HG02840 (cell line): ENCODE measurements at regions not wholly inside any gene's neighbourhood (a gene's known extent, or its start where the extent isn't known, plus 50 kb on each side); places are given as distances from the start of the nearest gene placed in this dataset.

Source experiments
- ATAC-seq: cut with Tn5 transposase; IDR thresholded peaks from one replicate; pipeline ENCODE4 v1.9.1; 2021; ENCODE audit warnings: mild to moderate bottlenecking, moderate library complexity, moderate number of reproducible peaks; ENCODE audit not compliant: unreplicated experiment, low FRiP score

DNA sequence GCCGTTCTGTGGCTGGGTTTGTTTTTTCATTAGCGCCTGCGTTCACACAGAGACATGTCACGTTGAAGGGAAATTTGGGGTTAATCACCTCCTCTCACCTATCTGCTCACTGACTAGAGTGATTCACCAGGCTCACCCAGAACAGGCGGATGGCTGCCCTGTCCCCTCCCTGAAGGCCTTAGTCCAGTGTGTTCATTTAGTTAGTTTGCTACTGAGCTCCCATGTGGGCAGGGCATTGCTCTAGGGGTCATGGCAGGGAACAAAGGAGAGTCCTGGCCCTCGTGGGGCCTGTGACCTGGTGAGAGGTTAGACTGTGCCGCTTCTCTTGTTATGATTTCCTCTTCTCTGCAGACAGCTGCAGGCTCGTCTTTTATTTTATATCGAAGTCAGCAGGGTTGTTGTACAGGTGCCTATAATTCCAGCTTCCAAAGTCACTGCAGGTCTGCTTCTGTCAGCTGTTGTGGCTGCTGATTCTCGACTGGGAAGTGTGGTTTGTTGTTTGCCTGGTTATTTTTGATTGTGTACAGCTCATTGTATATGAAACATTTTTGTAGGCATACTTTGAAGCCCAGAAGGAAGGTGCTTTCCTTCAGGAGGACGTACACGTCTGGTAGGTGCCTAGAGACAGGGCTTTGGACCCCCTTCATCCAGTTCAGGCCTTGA, 73.4 kb upstream of the GSE1 start:
- no peak for ATAC-seq

GRCh38 chr16:85541181-85541580, 71.9 kb upstream of the GSE1 start:
- ATAC-seq = no peak

DNA sequence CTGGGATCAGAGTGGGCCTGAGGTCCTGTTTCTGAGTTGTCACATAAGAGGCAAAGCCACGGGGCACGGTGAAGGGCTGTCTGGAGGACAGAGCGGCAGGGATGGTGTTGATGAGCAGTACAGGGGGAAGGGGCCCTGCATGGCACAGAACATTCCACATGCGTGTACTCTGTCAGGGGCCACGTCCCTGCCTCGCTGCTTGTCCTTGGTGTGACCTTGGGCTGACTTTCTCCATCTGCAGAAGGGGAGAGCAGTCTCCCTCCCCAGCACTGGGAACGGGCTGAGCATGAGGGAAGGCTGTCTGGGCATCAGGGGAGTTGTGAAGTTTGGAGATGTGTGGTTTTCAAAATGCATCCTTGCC, 71.5 kb upstream of the GSE1 start:
- no peak for ATAC-seq

- no peak for ATAC-seq
Observed at GRCh38 chr16:85541980-85542900, 70.9 kb upstream of the GSE1 start.

GRCh38 chr16:85543536-85543935, 69.6 kb upstream of the GSE1 start:
- ATAC-seq = no peak

DNA sequence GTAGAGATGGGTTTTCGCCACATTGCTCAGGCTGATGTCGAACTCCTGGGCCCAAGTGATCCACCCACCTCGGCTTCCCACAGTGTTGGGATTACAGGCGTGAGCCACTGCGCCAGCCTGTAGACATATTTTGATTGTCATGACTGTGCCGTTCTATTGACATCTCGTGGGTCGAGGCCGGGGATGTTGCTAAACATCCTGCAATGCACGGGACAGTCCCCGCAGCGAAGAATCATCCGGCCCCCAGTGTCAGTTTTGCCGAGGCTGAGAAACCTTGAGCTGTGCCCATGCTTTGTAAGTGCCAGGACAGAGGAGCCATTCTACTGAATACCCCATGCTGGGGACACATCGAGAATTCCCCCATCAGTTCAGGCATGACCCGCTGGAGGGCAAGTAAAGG, 69.1 kb upstream of the GSE1 start:
- no peak for ATAC-seq

- no peak for ATAC-seq
Observed at GRCh38 chr16:85544668-85545067, 68.5 kb upstream of the GSE1 start.

- no peak for ATAC-seq
Observed at GRCh38 chr16:85545227-85545818, 67.8 kb upstream of the GSE1 start.

GRCh38 chr16:85546585-85547447, 66.3 kb upstream of the GSE1 start:
- no peak for ATAC-seq

DNA sequence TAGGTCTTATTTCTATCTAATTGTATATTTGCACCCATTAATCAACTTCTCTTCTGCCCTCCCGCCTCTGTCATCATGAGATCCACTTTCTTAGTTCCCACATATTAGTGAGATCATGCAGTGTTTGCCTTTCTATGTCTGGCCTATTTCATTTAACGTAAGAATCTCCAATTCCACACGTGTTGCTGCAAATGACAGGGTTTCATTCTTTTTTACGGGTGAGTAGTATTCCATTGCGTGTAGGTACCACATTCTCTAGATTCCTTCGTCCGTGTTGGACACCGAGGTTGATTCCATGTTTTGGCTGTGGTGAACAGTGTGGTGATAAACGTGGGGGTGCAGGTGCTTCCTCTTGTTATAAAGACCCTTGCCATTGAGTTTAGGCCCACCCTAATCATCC, 64.7 kb upstream of the GSE1 start:
- ATAC-seq = no peak

DNA sequence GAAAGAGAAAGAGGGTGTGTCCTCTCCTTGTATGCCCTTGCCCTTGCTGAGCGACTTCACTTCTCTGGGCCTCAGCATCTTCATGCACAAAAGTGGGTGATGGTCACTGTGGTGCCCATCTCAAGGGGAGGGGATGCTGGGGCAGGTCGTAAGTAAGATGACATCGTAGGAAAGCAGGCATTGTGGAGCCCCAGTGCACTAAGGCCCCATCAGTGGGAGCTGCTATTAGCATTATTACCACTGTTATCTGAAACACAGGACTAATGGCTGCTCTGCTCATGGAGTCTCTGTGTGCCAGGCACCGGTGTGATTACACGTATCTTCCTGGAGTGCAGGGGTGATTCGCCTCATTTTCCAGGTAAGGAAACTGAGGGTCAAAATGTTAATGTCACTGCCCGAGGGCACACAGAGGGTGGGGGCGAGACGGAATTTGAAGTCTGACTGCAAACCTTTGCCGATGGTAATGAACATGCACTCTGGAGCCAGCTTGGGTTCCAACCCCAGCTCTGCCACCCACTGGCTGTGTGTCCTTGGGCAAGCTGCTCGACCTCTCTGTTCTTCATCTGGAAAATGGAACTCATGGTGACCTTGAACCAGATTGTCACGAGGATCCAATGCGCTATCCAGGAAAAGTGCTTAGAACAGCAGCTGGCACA, 63.2 kb upstream of the GSE1 start:
- no peak for ATAC-seq

GRCh38 chr16:85550422-85550864, 62.7 kb upstream of the GSE1 start:
- no peak for ATAC-seq

DNA sequence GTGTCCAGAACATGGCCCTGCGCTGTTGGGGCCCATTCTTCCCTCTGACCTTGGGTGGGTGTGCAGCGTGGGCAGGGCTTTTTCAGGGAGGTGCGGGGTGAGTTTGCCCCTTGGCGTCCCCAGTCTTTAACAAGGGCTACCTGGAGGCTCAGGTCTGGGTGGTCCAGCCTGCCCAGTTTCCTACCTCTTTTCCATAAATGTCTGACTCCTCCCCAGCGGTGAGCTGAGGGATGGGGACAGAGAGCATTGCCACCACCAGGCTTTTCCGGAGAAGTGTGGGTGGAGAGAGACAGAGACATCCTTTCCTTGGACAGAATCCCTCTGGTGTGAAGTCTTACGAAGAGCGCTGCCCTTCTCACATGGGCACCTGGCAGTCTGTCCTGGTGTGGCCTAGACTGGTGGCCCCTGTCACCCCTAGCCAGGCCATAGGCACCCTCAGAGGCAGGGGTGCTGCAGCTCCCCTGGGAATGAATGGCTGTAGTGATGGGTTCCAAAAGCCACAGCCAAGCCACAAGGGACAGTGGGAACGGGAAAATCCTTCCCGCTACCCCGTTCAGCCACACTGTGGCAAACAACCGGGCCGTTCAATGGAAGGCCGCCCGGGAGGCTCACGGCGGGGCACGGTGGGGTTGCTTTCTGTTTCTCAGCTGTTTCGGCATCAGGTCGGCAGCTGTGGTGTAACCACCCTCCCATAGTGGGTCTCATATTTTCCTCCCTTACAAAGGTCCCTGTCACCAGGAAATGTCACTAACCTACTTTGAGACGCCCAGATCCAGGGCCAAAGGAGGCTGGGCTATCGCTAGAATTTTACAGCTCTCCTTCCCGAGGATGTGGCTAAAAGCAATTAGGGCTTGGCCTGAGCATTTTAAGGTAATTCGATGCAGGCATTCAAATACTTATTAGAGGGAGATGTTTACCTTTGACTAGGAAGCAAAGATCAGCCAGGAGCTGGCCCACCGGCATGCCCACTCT, 61.9 kb upstream of the GSE1 start:
- ATAC-seq = no peak

- ATAC-seq = no peak
Observed at GRCh38 chr16:85552980-85553435, 60.1 kb upstream of the GSE1 start.

GRCh38 chr16:85553436-85554113, 59.5 kb upstream of the GSE1 start:
- ATAC-seq = peak; percentile 2

GRCh38 chr16:85554114-85554888, 58.8 kb upstream of the GSE1 start:
- peak; percentile 50 for ATAC-seq

GRCh38 chr16:85554889-85555718, 58.0 kb upstream of the GSE1 start:
- no peak for ATAC-seq
